ENCODE measurements at regions not wholly inside any gene's neighbourhood (a gene's known extent, or its start where the extent isn't known, plus 50 kb on each side); places are given as distances from the start of the nearest gene placed in this dataset.

- TF ChIP-seq, protein P1, sequence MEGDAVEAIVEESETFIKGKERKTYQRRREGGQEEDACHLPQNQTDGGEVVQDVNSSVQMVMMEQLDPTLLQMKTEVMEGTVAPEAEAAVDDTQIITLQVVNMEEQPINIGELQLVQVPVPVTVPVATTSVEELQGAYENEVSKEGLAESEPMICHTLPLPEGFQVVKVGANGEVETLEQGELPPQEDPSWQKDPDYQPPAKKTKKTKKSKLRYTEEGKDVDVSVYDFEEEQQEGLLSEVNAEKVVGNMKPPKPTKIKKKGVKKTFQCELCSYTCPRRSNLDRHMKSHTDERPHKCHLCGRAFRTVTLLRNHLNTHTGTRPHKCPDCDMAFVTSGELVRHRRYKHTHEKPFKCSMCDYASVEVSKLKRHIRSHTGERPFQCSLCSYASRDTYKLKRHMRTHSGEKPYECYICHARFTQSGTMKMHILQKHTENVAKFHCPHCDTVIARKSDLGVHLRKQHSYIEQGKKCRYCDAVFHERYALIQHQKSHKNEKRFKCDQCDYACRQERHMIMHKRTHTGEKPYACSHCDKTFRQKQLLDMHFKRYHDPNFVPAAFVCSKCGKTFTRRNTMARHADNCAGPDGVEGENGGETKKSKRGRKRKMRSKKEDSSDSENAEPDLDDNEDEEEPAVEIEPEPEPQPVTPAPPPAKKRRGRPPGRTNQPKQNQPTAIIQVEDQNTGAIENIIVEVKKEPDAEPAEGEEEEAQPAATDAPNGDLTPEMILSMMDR (IDR thresholded peaks at IDR 0.05; ENCODE audit: insufficient read depth, low read length, missing control alignments): no peak
- no peak for DNase-seq (ENCODE audit: low read depth, low spot score)
- CTCF ChIA-PET: no interaction called here
- no peak overlapping the region for H3K4me3 ChIP-seq (ENCODE audit: low read depth, low read length)
- POLR2A ChIA-PET: no interaction called here
Measured at GRCh38 chr11:70743329-70743728, 345.0 kb downstream of the CTTN start.

DNA sequence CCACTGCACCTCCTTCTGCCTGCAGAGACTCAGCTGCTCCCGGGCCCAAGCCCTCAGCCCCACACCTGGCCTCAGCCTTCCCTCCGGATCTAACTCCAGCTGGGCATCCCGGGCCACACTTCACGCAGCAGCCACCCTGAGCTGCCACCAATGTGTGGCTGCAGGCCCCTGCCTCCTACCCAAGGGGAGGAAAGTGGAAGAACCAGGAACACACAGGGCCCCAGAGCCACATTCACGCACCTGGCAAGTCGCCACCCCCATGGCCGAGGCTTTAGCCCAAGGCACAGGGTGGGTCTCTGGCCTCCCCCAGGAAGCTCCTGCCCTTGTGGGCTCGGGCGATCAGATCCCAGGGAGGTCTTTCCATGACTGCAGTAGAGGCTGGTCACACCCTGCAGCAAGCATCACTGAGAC lies 345.6 kb downstream of the CTTN start:
- ChIA-PET CTCF (no interaction called here), POLR2A (no interaction called here)
- TF ChIP-seq, protein P1 (IDR thresholded peaks at IDR 0.05; ENCODE audit: insufficient read depth, low read length, missing control alignments): no peak
- DNase-seq (ENCODE audit: low read depth, low spot score): no peak
- H3K4me3 ChIP-seq (ENCODE audit: low read depth, low read length): no peak overlapping the region

DNA sequence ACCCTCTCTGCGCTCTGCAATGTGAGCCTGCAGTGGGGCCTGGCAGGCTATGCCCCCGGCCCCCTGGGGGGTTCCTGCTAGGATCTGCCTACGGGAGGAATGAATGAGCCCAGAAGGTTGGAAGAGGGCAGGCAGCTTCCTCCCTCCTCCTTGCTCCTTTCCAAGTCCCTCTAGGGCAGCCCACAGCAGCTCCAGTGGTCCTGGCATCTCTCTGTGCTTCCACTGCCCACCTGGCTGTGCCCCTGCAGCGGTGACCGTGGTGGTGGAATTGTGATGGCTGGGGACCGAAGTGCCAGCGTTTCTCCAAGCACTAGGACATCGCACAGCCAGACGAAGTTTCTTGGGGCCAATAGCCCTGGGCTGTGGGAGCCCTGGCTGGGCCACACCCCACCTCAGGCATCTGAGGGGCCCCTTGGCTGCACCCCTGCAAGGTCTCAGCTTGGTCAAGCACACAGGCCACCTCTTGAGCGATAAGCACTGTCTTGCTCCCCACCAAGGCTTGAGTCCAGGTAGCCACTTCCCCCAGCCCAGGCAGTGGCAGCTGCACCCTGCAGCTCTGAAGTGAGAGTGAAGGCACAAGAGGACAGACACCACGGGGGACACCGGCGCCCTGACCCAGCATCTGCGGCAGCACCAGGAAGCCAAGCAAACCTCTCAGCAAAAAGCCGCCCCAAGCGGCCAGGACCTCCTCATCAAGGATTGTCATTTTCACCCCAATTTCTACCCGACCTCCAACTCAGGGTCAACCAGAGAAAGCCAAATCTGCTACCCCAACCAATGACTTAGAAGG lies 346.3 kb downstream of the CTTN start:
- CTCF ChIA-PET: interaction anchor here (1.4 kb wide), 1 partner anchor 277 kb away, joined by 3 read pairs; no protein-coding TSS in a partner anchor
- POLR2A ChIA-PET: no interaction called here
- DNase-seq (ENCODE audit: low read depth, low spot score): no peak
- TF ChIP-seq, protein P1 (IDR thresholded peaks at IDR 0.05; ENCODE audit: insufficient read depth, low read length, missing control alignments): no peak
- H3K4me3 ChIP-seq (ENCODE audit: low read depth, low read length): no peak overlapping the region

DNA sequence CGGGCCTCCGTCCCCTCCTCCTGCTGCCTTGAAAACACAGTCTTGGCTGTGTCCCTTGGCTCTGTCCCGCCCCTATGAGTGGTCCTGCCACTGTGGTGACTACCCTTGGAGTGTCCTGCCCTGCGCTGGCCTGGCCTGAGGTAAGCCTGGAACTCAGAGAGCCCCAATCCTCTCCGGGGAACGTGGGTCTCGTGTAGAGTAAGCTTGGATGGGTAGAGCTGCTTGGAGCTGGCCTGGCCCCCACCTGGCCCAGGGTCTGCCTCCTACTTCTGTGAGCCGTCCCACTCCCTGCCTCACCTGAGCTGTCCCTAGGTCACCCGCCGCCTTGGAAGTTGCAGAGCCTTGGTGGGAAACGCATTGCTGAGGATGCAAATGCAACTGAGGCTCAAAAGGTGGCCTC lies 347.1 kb downstream of the CTTN start:
- ChIA-PET CTCF (interaction anchor here (1.4 kb wide), 1 partner anchor 278 kb away, joined by 3 read pairs; no protein-coding TSS in a partner anchor), POLR2A (no interaction called here)
- H3K4me3 ChIP-seq (ENCODE audit: low read depth, low read length): no peak overlapping the region
- no peak for DNase-seq (ENCODE audit: low read depth, low spot score)
- TF ChIP-seq, protein P1 (IDR thresholded peaks at IDR 0.05; ENCODE audit: insufficient read depth, low read length, missing control alignments): no peak

GRCh38 chr11:70745941-70746340 lies 347.6 kb downstream of the CTTN start:
- H3K4me3 ChIP-seq (ENCODE audit: low read depth, low read length): no peak overlapping the region
- TF ChIP-seq, protein P1 (IDR thresholded peaks at IDR 0.05; ENCODE audit: insufficient read depth, low read length, missing control alignments): no peak
- DNase-seq (ENCODE audit: low read depth, low spot score): no peak
- ChIA-PET POLR2A (no interaction called here), CTCF (interaction anchor here (1.4 kb wide), 1 partner anchor 278 kb away, joined by 3 read pairs; no protein-coding TSS in a partner anchor)

DNA sequence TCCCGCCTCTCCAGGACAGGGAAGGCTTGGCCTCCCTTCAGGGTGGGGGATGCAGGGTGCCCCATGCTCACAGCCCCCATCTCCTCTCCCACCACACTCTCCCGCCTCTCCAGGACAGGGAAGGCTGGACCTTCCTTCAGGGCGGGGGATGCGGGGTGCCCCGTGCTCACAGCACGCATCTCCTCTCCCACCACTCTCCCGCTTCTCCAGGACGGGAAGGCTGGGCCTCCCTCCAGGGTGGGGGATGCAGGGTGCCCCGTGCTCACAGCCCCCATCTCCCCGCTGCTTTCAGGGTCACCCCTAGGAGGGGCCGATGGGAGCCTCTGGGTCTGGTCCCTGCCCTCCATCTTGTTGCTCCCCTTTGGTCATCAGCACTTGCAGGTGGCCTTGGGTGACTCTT lies 348.0 kb downstream of the CTTN start:
- ChIA-PET CTCF (interaction anchor here (1.4 kb wide), 1 partner anchor 279 kb away, joined by 3 read pairs; no protein-coding TSS in a partner anchor), POLR2A (no interaction called here)
- DNase-seq (ENCODE audit: low read depth, low spot score): no peak
- H3K4me3 ChIP-seq (ENCODE audit: low read depth, low read length): no peak overlapping the region
- TF ChIP-seq, protein P1 (IDR thresholded peaks at IDR 0.05; ENCODE audit: insufficient read depth, low read length, missing control alignments): no peak

Data from AG04449 (cell line).